HG03045 (cell line): ENCODE measurements at regions not wholly inside any gene's neighbourhood (a gene's known extent, or its start where the extent isn't known, plus 50 kb on each side); places are given as distances from the start of the nearest gene placed in this dataset.
"Not testable (repeated sequence)": the region's sequence is repeated elsewhere in the genome, so short reads cannot be mapped to it uniquely, and the experiment has no call there.

Source experiments
- ATAC-seq: cut with Tn5 transposase; IDR thresholded peaks from one replicate; pipeline ENCODE4 v1.9.1; 2021; ENCODE audit warnings: mild to moderate bottlenecking, moderate library complexity; ENCODE audit not compliant: unreplicated experiment

DNA sequence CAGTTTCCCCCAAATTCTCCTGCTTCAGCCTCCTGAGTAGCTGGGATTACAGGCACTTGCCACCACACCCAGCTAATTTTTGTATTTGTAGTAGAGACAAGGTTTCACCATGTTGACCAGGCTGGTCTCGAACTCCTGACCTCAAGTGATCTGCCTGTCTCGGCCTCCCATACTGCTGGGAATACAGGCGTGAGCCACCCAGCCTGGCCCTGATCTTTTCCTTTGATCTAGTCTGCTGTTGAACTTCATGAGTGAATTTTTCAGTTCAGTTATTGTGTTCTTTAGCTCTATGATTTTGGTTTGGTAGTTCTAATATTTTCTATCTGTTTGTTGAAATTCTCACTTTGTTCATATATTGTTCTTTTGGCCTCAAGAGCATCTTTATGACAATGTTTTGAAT lies 83.4 kb upstream of the RAP2C start:
- ATAC-seq, result not testable (repeated sequence)

DNA sequence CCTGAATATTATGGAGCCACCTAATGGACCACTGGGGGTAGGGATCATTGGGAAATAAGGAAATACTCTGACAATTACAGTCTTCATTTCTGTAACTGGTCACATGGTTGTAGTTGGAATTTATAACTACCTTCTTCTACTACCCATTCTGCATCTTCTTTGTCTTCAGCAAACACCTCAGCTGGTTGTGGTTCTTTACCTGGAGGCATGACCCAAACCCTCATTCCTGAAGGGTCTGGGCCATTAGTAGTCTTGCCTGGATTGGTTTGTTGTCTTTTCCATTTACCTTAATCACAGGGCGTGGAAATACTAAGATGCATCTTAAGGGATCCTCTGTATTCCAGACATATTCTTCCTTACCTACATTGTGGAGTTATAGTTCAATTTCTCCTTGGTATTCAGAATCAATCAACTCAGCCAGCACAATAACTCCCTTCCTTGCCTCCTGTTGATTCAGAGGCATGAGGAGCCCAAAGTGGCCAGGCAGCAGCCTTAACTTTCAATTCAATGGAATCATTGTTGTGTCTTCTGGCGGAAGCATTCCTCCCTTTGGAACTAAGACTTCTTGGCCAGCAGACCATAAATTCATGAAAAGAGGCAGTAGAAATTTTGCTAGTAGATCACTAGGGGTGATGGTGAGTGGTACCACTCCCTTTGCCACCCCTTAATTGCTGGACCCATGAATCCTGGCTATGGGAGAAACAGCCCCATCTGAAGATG lies 75.7 kb upstream of the RAP2C start:
- no peak for ATAC-seq

DNA sequence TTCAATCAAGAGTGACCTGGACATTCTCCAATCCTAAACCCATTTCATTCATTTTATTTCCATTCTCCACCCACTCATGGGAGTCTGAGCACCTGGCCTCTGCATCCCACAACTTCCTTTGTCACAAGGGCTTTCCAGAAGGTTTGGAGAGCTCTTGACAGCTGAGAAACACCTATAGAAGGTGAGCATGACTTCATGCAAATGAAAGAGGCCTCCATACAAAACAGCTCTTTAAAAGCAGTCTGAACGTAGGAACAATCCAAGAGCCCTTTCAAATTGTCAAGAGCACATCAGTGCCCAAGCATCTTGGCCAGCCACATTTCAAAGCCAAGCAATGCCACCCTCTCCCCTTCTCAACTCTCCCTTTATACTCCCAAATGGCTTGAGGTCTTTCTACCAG lies 74.9 kb upstream of the RAP2C start:
- ATAC-seq, result no peak

DNA sequence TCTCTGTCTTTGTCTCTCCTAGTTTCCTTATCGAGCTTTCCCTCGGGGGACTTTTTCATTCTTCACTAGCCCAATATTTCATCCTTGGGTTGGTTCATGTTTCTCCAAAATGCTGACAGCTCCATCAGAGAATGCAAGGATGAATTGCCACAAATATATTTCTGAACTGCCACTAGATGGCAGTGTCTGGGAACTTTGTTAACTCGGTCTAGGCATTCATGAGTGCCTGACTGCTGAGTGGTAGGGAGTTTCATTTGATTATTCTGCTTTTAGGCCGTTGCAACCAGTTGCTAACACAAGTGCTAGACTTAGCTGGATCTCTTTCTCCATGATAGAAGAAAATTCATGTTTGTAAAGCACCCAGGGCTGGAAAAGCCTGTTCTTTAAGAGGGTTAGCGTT lies 73.5 kb upstream of the RAP2C start:
- peak; percentile 53 for ATAC-seq

DNA sequence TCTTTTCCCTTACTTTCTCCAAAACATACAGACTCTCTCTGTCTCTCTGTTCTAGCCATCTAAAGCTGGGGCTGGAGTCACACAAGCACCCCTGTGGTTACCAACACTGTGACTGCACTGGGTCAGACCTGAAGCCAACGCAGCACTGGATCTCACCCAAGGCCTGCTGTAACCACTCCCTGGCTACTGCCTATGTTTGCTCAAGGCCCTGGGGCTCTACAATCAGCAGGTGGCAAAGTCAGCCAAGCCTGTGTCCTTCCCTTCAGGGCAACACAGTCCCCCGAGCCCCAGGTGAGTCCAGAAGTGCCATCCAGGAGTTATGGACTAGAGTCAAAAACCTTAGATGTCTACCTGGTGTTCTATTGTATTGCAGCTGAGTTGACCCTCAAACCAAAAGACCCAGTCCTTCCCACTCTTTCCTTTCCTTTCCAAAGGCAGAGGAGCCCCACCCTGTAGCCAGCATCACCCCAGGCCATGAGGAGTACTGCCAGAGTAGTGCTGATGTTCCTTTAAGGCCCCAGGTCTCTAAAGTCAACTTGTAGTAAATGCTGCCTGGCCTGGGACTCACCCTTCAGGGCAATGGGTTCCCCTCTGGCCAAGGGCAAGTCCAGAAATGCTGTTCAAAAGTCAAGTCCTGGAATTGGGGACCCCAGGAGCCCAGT lies 58.8 kb upstream of the RAP2C start:
- no peak for ATAC-seq

DNA sequence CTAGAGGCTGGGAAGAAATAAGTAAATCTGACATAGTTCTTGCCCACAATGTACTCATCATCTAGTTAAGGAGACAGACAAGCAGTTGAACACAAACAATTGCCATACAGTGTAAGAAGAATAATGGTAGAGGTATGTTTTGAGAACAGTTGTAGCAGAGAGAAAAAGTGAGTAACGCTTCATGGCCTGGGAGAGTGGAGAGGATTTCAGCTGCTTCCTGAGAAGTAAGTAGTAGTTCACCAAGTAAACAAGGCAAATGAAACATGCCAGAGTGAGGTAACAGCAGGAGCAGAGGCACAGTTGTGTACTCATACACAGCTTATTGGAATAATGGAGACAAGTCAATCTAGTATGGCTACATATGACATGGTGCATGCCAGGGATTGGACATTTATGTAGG lies 53.6 kb upstream of the RAP2C start:
- no peak for ATAC-seq

DNA sequence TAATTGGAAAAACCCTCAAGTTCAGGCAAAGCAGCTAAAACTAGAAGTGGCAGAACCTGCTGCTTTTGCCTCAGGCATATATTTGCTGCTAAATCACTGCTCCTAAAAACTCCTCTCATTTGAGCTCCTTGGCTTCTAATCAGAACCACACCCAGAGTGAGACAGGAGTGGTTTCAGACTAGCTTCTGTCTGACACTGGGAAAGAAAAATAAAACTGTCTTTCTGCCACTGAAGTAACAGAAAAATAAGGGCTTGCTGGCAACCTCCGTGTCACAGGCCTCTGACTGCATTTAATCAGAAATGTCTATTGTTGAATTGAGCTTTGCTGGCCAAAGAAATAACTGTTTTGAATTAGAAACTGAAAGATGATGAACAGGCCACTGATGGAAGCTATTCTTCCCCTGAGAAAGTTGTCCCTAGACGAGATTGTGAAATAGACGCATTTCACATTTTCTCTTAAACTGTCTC lies 52.1 kb upstream of the RAP2C start:
- ATAC-seq, result no peak

DNA sequence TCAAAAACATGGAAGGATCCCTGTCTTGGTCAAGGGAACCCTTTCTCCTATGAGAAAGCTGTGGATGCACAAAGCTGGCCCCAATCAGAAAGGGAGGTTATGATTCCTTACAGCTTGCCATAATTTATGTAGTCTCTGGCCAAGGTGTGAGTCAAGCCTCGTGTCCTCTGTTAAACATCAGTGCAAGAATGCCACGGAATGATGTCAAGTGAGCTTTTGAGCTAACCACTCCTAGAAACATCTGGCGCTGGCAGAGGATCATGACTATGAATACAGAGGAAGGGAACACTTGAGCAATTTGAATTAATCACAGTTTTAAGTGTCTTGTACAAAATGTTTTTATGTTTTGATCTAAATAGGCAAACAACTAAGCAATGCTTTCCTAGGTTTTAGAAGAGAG lies 51.5 kb upstream of the RAP2C start:
- ATAC-seq, result no peak

DNA sequence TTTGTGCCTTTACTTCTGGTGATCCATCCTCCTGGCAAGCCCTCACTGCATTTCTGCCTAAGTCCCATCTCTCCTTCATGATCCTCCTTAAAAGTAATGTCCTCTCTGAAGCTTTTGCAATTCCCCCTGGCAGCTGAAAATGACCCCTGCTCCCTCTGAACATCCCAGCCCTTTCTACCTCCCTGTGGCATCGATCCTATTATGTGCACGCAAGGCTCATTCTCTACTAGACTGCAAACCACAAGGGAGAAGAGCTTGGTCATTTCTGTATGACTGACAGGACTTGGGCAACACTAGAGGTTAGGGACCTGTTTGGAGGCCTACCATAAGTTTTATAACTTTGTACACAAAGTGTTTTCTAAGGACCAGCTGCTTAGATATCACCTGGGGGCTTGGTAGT lies 50.8 kb upstream of the RAP2C start:
- ATAC-seq, result no peak
